Neural cell (in vitro differentiated cells): ENCODE measurements at regions not wholly inside any gene's neighbourhood (a gene's known extent, or its start where the extent isn't known, plus 50 kb on each side); places are given as distances from the start of the nearest gene placed in this dataset.

Experiments
- H2AFZ ChIP-seq: fragments of 200-600, 300-800 bp; sonication (generic), shearing (Covaris generic); 2 replicates; pipeline ENCODE4 v1.6.0; 2014; ENCODE audit warnings: low read depth, mild to moderate bottlenecking, antibody characterized with exemption, low read length, moderate library complexity
- H3F3A ChIP-seq: fragments of 200-600 bp; shearing (Covaris generic); 2 replicates; pipeline ENCODE4 v1.6.1; 2016; ENCODE audit warnings: mild to moderate bottlenecking, moderate library complexity, mixed read lengths, antibody characterized with exemption, low read length; ENCODE audit not compliant: insufficient read depth, poor library complexity, severe bottlenecking
- H3K27ac ChIP-seq: fragments of 200-600, 300-800 bp; sonication (generic), shearing (Covaris generic); 2 replicates; pipeline ENCODE4 v1.5.1; 2014; ENCODE audit warnings: mild to moderate bottlenecking, low read length, moderate library complexity
- H3K27me3 ChIP-seq: fragments of 300-800, 200-600 bp; sonication (generic), shearing (Covaris generic); 2 replicates; pipeline ENCODE4 v1.6.0; 2014; ENCODE audit warnings: mild to moderate bottlenecking, low read depth, low read length, moderate library complexity; ENCODE audit not compliant: insufficient read depth
- H3K36me3 ChIP-seq: fragments of 300-800, 200-600 bp; sonication (generic), shearing (Covaris generic); 2 replicates; pipeline ENCODE4 v1.5.1; 2014; ENCODE audit warnings: mild to moderate bottlenecking, antibody characterized with exemption, low read length, moderate library complexity; ENCODE audit not compliant: insufficient read depth
- H3K4me2 ChIP-seq: fragments of 300-800, 200-600 bp; sonication (generic), shearing (Covaris generic); 2 replicates; pipeline ENCODE4 v1.6.0; 2014; ENCODE audit warnings: mild to moderate bottlenecking, low read length
- H3K4me3 ChIP-seq: fragments of 300-800, 200-600 bp; sonication (generic), shearing (Covaris generic); 2 replicates; pipeline ENCODE4 v1.5.1; 2014; ENCODE audit warnings: mild to moderate bottlenecking, low read length, moderate library complexity
- H3K79me2 ChIP-seq: fragments of 200-600 bp; shearing (Covaris generic); replicated peaks from 2 replicates; pipeline ENCODE4 v1.6.0; 2014; ENCODE audit warnings: mild to moderate bottlenecking, low read length, moderate library complexity; ENCODE audit not compliant: insufficient read depth
- H3K9ac ChIP-seq: fragments of 300-800, 200-600 bp; sonication (generic), shearing (Covaris generic); 2 replicates; pipeline ENCODE4 v1.6.1; 2016; ENCODE audit warnings: mild to moderate bottlenecking, low read length, mixed read lengths
- H3K9me2 ChIP-seq: fragments of 200-600 bp; shearing (Covaris generic); 2 replicates; pipeline ENCODE4 v1.6.1; 2016; ENCODE audit warnings: mild to moderate bottlenecking, low read length, mixed read lengths; ENCODE audit not compliant: insufficient read depth
- H3K9me3 ChIP-seq: fragments of 200-600, 300-800 bp; sonication (generic), shearing (Covaris generic); 2 replicates; pipeline ENCODE4 v1.6.1; 2016; ENCODE audit warnings: mild to moderate bottlenecking, mixed run types, low read length, moderate library complexity, mixed read lengths
- H4K20me1 ChIP-seq: fragments of 200-600 bp; shearing (Covaris generic); 2 replicates; pipeline ENCODE4 v1.6.1; 2016; ENCODE audit warnings: mild to moderate bottlenecking, mixed run types; ENCODE audit not compliant: insufficient read depth
- EP300 ChIP-seq: fragments of 450-650 bp; conservative IDR thresholded peaks from 2 replicates; pipeline ENCODE4 v1.6.1; 2014; ENCODE audit warnings: antibody characterized with exemption, mild to moderate bottlenecking, moderate library complexity; ENCODE audit not compliant: poor library complexity, severe bottlenecking
- EZH2 ChIP-seq: fragments of 200-600, 300-800 bp; shearing (Covaris generic), sonication (generic); IDR thresholded peaks from 2 replicates; pipeline ENCODE4 v1.6.1; 2014; ENCODE audit warnings: antibody characterized with exemption, low read length, borderline replicate concordance, mild to moderate bottlenecking; ENCODE audit not compliant: insufficient read depth, poor library complexity, severe bottlenecking
- MXI1 ChIP-seq: fragments of 450-650 bp; conservative IDR thresholded peaks from 2 replicates; pipeline ENCODE4 v1.6.1; 2014; ENCODE audit warnings: antibody characterized with exemption, mild to moderate bottlenecking; ENCODE audit not compliant: poor library complexity, severe bottlenecking
- POLR2AphosphoS5 ChIP-seq: IDR thresholded peaks from 2 replicates; pipeline ENCODE4 v1.6.1; 2012
- RAD21 ChIP-seq: fragments of 450-650 bp; conservative IDR thresholded peaks from 2 replicates; pipeline ENCODE4 v1.6.1; 2014; ENCODE audit warnings: antibody characterized with exemption, mild to moderate bottlenecking, moderate library complexity
- SMC3 ChIP-seq: fragments of 450-650 bp; conservative IDR thresholded peaks from 2 replicates; pipeline ENCODE4 v1.6.1; 2014; ENCODE audit warnings: antibody characterized with exemption, mild to moderate bottlenecking, moderate library complexity; ENCODE audit not compliant: poor library complexity
- TAF1 ChIP-seq: IDR thresholded peaks from 2 replicates; pipeline ENCODE4 v1.6.1; 2012; ENCODE audit warnings: low read depth
- TF ChIP-seq, protein P1 (sequence below): IDR thresholded peaks from 2 replicates; pipeline ENCODE4 v1.6.1; 2012; ENCODE audit warnings: borderline replicate concordance
- TF ChIP-seq, protein P2 (sequence below): fragments of 450-650 bp; IDR thresholded peaks from 2 replicates; pipeline ENCODE4 v1.5.1; 2014; ENCODE audit warnings: antibody characterized with exemption, mild to moderate bottlenecking, moderate library complexity; ENCODE audit not compliant: poor library complexity, severe bottlenecking

DNA sequence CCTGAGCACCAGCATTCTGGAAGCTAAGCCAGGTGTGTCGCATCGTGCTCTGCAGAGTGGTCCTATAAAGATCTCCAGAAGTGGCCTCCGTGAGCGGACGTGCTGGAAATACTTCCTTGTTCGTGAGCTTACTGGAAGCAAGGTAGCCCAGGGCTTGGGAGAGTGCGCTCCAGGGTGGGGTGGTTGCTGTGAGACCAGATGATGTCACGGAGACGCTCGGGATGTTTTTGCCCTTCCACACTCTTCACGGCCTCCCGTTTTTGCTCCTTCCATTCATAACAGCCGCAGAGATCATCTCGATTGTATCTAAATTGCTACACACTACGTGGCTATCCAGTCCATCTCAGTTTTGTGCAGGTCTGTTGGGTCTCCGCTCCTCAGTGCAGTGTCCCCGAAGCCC is 373.4 kb downstream of the THBS2 start:
- Histone ChIP-seq H3K9me2 (no peaks in the 10 kb centered on the region), H3K27me3 (no peaks in the 10 kb centered on the region), H3K9ac (no peak overlapping the region), H2AFZ (no peak overlapping the region), H3K4me3 (no peak overlapping the region), H3K79me2 (no peaks in the 10 kb centered on the region), H3F3A (no peaks in the 10 kb centered on the region), H3K36me3 (no peaks in the 10 kb centered on the region), H4K20me1 (no peaks in the 10 kb centered on the region), H3K4me2 (no peak overlapping the region), H3K9me3 (no peaks in the 10 kb centered on the region), H3K27ac (no peak overlapping the region)
- no peak for TF ChIP-seq MXI1
- no peak for TF ChIP-seq EZH2
- TF ChIP-seq POLR2AphosphoS5: no peak
- TF ChIP-seq SMC3: no peak
- TF ChIP-seq, protein P1, sequence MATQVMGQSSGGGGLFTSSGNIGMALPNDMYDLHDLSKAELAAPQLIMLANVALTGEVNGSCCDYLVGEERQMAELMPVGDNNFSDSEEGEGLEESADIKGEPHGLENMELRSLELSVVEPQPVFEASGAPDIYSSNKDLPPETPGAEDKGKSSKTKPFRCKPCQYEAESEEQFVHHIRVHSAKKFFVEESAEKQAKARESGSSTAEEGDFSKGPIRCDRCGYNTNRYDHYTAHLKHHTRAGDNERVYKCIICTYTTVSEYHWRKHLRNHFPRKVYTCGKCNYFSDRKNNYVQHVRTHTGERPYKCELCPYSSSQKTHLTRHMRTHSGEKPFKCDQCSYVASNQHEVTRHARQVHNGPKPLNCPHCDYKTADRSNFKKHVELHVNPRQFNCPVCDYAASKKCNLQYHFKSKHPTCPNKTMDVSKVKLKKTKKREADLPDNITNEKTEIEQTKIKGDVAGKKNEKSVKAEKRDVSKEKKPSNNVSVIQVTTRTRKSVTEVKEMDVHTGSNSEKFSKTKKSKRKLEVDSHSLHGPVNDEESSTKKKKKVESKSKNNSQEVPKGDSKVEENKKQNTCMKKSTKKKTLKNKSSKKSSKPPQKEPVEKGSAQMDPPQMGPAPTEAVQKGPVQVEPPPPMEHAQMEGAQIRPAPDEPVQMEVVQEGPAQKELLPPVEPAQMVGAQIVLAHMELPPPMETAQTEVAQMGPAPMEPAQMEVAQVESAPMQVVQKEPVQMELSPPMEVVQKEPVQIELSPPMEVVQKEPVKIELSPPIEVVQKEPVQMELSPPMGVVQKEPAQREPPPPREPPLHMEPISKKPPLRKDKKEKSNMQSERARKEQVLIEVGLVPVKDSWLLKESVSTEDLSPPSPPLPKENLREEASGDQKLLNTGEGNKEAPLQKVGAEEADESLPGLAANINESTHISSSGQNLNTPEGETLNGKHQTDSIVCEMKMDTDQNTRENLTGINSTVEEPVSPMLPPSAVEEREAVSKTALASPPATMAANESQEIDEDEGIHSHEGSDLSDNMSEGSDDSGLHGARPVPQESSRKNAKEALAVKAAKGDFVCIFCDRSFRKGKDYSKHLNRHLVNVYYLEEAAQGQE: no peak
- TF ChIP-seq, protein P2, sequence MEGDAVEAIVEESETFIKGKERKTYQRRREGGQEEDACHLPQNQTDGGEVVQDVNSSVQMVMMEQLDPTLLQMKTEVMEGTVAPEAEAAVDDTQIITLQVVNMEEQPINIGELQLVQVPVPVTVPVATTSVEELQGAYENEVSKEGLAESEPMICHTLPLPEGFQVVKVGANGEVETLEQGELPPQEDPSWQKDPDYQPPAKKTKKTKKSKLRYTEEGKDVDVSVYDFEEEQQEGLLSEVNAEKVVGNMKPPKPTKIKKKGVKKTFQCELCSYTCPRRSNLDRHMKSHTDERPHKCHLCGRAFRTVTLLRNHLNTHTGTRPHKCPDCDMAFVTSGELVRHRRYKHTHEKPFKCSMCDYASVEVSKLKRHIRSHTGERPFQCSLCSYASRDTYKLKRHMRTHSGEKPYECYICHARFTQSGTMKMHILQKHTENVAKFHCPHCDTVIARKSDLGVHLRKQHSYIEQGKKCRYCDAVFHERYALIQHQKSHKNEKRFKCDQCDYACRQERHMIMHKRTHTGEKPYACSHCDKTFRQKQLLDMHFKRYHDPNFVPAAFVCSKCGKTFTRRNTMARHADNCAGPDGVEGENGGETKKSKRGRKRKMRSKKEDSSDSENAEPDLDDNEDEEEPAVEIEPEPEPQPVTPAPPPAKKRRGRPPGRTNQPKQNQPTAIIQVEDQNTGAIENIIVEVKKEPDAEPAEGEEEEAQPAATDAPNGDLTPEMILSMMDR: no peak
- no peak for TF ChIP-seq TAF1
- TF ChIP-seq RAD21: no peak
- no peak for TF ChIP-seq EP300

GRCh38 chr6:168877821-168878282 is 375.8 kb downstream of the THBS2 start:
- Histone ChIP-seq H2AFZ (no peak overlapping the region), H3F3A (no peaks in the 10 kb centered on the region), H3K9ac (no peak overlapping the region), H3K79me2 (no peaks in the 10 kb centered on the region), H3K27me3 (no peaks in the 10 kb centered on the region), H3K9me2 (no peaks in the 10 kb centered on the region), H3K4me2 (no peak overlapping the region), H3K36me3 (no peaks in the 10 kb centered on the region), H3K27ac (no peak overlapping the region), H3K9me3 (no peaks in the 10 kb centered on the region), H4K20me1 (no peaks in the 10 kb centered on the region), H3K4me3 (no peak overlapping the region)
- TF ChIP-seq TAF1: no peak
- TF ChIP-seq, protein P2: no peak
- TF ChIP-seq MXI1: no peak
- TF ChIP-seq POLR2AphosphoS5: no peak
- TF ChIP-seq, protein P1: no peak
- TF ChIP-seq EP300: no peak
- TF ChIP-seq EZH2: no peak
- no peak for TF ChIP-seq RAD21
- no peak for TF ChIP-seq SMC3
